HepG2 (cell line): ENCODE measurements at regions not wholly inside any gene's neighbourhood (a gene's known extent, or its start where the extent isn't known, plus 50 kb on each side); places are given as distances from the start of the nearest gene placed in this dataset.

ENCODE experiments used
- ATAC-seq: fragments of 200-7000 bp; cut with Tn5 transposase; 3 replicates; pipeline ENCODE4 v1.9.1; 2020; ENCODE audit warnings: mild to moderate bottlenecking, moderate library complexity
- BruUV-seq: library from RNA; stranded (reverse); fragments of 400-500 nt; replicated peaks from 2 replicates; lab custom pipeline; 2021; lab: Mats Ljungman, UMichigan
- CTCF ChIA-PET: fragments of 300-600 bp; formaldehyde crosslinking; extraction: SDS; loops from one replicate; lab custom pipeline; 2021; ENCODE audit warnings: low total read pairs, inconsistent platforms, low intra/inter-chr PET ratio; lab: Yijun Ruan, JAX
- POLR2A ChIA-PET: fragments of 350-600 bp; sonication (Branson Sonifier 250); formaldehyde crosslinking; loops from one replicate; lab custom pipeline; 2020; ENCODE audit warnings: antibody characterized with exemption, inconsistent platforms; lab: Yijun Ruan, JAX
- DNase-seq: peaks from one replicate; pipeline ENCODE4 v3.0.0-alpha.2; 2015; ENCODE audit warnings: low spot score
- FAIRE-seq: peaks from 3 replicates; lab custom pipeline; 2011; peaks lifted over from hg19 to GRCh38; lab: Jason Lieb, UNC
- H2AFZ ChIP-seq: one replicate; pipeline ENCODE4 v1.6.1; 2011; ENCODE audit warnings: low read length, inconsistent platforms
- H3K27ac ChIP-seq: fragments of 300-600 bp; 3 replicates; pipeline ENCODE4 v1.8.0; 2011; ENCODE audit warnings: mixed run types, mild to moderate bottlenecking, mixed read lengths, low read length, inconsistent platforms; ENCODE audit not compliant: insufficient read depth; ENCODE audit errors: extremely low read length
- H3K27me3 ChIP-seq, 2 experiments: fragments of 200-600 bp in 1 of 2; 2 replicates in 1 of 2; 3 replicates in 1 of 2; pipeline versions ENCODE4 v1.6.0 to v1.8.0; 2011; ENCODE audit warnings: low read length in 2 of 2, mild to moderate bottlenecking in 2 of 2, moderate library complexity in 2 of 2, inconsistent platforms in 1 of 2; ENCODE audit not compliant: insufficient read depth in 2 of 2, control insufficient read depth in 1 of 2
- H3K36me3 ChIP-seq, 2 experiments: fragments of 200-600 bp in 1 of 2; replicated peaks in 1 of 2; 2 replicates in 1 of 2; 3 replicates in 1 of 2; pipeline versions ENCODE4 v1.5.1 to v1.8.0; 2011; ENCODE audit warnings: low read length in 2 of 2, inconsistent platforms in 1 of 2; ENCODE audit not compliant: insufficient read depth in 2 of 2, control insufficient read depth in 1 of 2
- H3K4me1 ChIP-seq: 2 replicates; pipeline ENCODE4 v1.5.1; 2012; ENCODE audit warnings: low read length, inconsistent platforms; ENCODE audit not compliant: insufficient read depth
- H3K4me2 ChIP-seq: 2 replicates; pipeline ENCODE4 v1.6.0; 2011; ENCODE audit warnings: low read depth, low read length, inconsistent platforms
- H3K4me3 ChIP-seq, 3 experiments: fragments of 200-600 bp in 1 of 3; sonication (generic), shearing (Covaris generic) in 1 of 3; replicated peaks in 1 of 3; 2 replicates each; pipeline ENCODE4 v1.5.1; 2011 to 2016; ENCODE audit warnings: low read length in 3 of 3, inconsistent platforms in 2 of 3, low read depth in 2 of 3, mild to moderate bottlenecking in 2 of 3, control low read depth in 1 of 3, mixed read lengths in 1 of 3; ENCODE audit not compliant: insufficient read depth in 1 of 3
- H3K79me2 ChIP-seq: one replicate; pipeline ENCODE4 v1.6.1; 2011; ENCODE audit warnings: low read length, inconsistent platforms; ENCODE audit not compliant: insufficient read depth
- H3K9ac ChIP-seq: 2 replicates; pipeline ENCODE4 v1.6.0; 2011; ENCODE audit warnings: mild to moderate bottlenecking, low read depth, low read length, inconsistent platforms; ENCODE audit not compliant: insufficient read depth
- H3K9me3 ChIP-seq: 2 replicates; pipeline ENCODE4 v1.5.1; 2012; ENCODE audit warnings: mild to moderate bottlenecking, low read length
- H4K20me1 ChIP-seq: 2 replicates; pipeline ENCODE4 v1.6.0; 2011; ENCODE audit warnings: inconsistent platforms, mild to moderate bottlenecking, low read length, moderate library complexity; ENCODE audit not compliant: insufficient read depth
- ASH2L ChIP-seq: fragments of 300-600, 200-600 bp; sonication (generic); IDR thresholded peaks from 2 replicates; pipeline ENCODE4 v1.7.0; 2017; ENCODE audit warnings: low read depth, mild to moderate bottlenecking, moderate library complexity, mixed read lengths, low read length; ENCODE audit not compliant: insufficient read length
- GZF1 ChIP-seq: sonication (generic); formaldehyde crosslinking; IDR thresholded peaks from 2 replicates; pipeline ENCODE4 v1.5.1; 2020; ENCODE audit warnings: mild to moderate bottlenecking, missing genetic modification reagents
- KDM6A ChIP-seq: IDR thresholded peaks from 2 replicates; pipeline ENCODE4 v1.6.1; 2016; ENCODE audit warnings: low read depth
- MIER2 ChIP-seq: IDR thresholded peaks from 2 replicates; pipeline ENCODE4 v1.6.1; 2016; ENCODE audit warnings: missing biosample characterization, missing genetic modification reagents
- MZF1 ChIP-seq: sonication (generic); formaldehyde crosslinking; IDR thresholded peaks from 2 replicates; pipeline ENCODE4 v1.8.1; 2023; ENCODE audit warnings: mild to moderate bottlenecking, missing genetic modification reagents, borderline replicate concordance
- NFYC ChIP-seq: IDR thresholded peaks from 2 replicates; pipeline ENCODE4 v1.6.1; 2016; ENCODE audit warnings: missing genetic modification reagents, missing compliant biosample characterization
- NONO ChIP-seq, 2 experiments: fragments of 450-650 bp in 1 of 2; sonication (generic) in 1 of 2; formaldehyde crosslinking in 1 of 2; IDR thresholded peaks in 1 of 2; conservative IDR thresholded peaks in 1 of 2; 2 replicates each; pipeline versions ENCODE4 v1.6.1 to v1.8.0; 2017 to 2022; ENCODE audit warnings: mild to moderate bottlenecking in 1 of 2, missing genetic modification reagents in 1 of 2, moderate library complexity in 1 of 2
- POGZ ChIP-seq: sonication (generic); formaldehyde crosslinking; IDR thresholded peaks from 2 replicates; pipeline ENCODE4 v1.4.0; 2020; ENCODE audit warnings: mild to moderate bottlenecking, missing genetic modification reagents
- SETDB1 ChIP-seq: sonication (generic); formaldehyde crosslinking; IDR thresholded peaks from 2 replicates; pipeline ENCODE4 v1.5.1; 2020; ENCODE audit warnings: missing genetic modification reagents, mild to moderate bottlenecking, borderline replicate concordance
- ZNF33A ChIP-seq: sonication (generic); formaldehyde crosslinking; IDR thresholded peaks from 2 replicates; pipeline ENCODE4 v1.5.1; 2020; ENCODE audit warnings: missing genetic modification reagents, mild to moderate bottlenecking, moderate library complexity, borderline replicate concordance
- ZNF382 ChIP-seq: sonication (generic); formaldehyde crosslinking; IDR thresholded peaks from 2 replicates; pipeline ENCODE4 v1.5.0; 2020; ENCODE audit warnings: missing genetic modification reagents, mild to moderate bottlenecking, borderline replicate concordance
- ZNF841 ChIP-seq: sonication (generic); formaldehyde crosslinking; IDR thresholded peaks from 2 replicates; pipeline ENCODE4 v1.8.1; 2023; ENCODE audit warnings: missing genetic modification reagents, borderline replicate concordance
- ZSCAN30 ChIP-seq: sonication (generic); formaldehyde crosslinking; IDR thresholded peaks from 2 replicates; pipeline ENCODE4 v1.5.0; 2020; ENCODE audit warnings: mild to moderate bottlenecking, missing genetic modification reagents
- WGBS: methylation state at CpG from one replicate; pipeline ENCODE4 v1.1.6; 2017; ENCODE audit warnings: low lambda C conversion rate; 5-methylcytosine and 5-hydroxymethylcytosine counted together
- in situ Hi-C: cut with HindIII; loops from 2 replicates; pipeline ENCODE4 v1.10.0; 2017; ENCODE audit warnings: low pct_unique_long_range_greater_than_20kb; ENCODE audit not compliant: extremely low pct_ligation_motif_present
- intact Hi-C: fragments of 100-400 bp; cut with micrococcal nuclease; formaldehyde crosslinking; loops from one replicate; pipeline ENCODE4 v1.10.0; 2022; ENCODE audit not compliant: unreplicated experiment
- TF ChIP-seq, protein P1 (sequence below): sonication (generic); formaldehyde crosslinking; IDR thresholded peaks from 2 replicates; pipeline ENCODE4 v1.4.0; 2020; ENCODE audit warnings: missing genetic modification reagents
- TF ChIP-seq, protein P2 (sequence below): sonication (generic); formaldehyde crosslinking; IDR thresholded peaks from 2 replicates; pipeline ENCODE4 v1.5.0; 2020; ENCODE audit warnings: missing genetic modification reagents
- TF ChIP-seq, protein P3 (sequence below): sonication (generic); formaldehyde crosslinking; IDR thresholded peaks from 2 replicates; pipeline ENCODE4 v1.5.1; 2020; ENCODE audit warnings: mild to moderate bottlenecking, missing genetic modification reagents, moderate library complexity

GRCh38 chr1:60876952-60877351 is 205.4 kb upstream of the NFIA start:
- no TSS peak for BruUV-seq
- intact Hi-C loops (no loop called here), in situ Hi-C loops (no loop called here)
- Histone ChIP-seq H3K9ac (no peak overlapping the region), H3K4me1 (no peaks in the 10 kb centered on the region), H3K4me2 (no peak overlapping the region), H3K79me2 (no peaks in the 10 kb centered on the region), H3K4me3 (no peak overlapping the region), H3K27ac (no peak overlapping the region), H2AFZ (no peak overlapping the region), H3K9me3 (no peaks in the 10 kb centered on the region), H3K36me3 (no peaks in the 10 kb centered on the region), H3K27me3 (no peaks in the 10 kb centered on the region; a peak in 1 of 5 replicates), H4K20me1 (no peaks in the 10 kb centered on the region)
- TF ChIP-seq KDM6A, result no peak
- TF ChIP-seq, protein P1, sequence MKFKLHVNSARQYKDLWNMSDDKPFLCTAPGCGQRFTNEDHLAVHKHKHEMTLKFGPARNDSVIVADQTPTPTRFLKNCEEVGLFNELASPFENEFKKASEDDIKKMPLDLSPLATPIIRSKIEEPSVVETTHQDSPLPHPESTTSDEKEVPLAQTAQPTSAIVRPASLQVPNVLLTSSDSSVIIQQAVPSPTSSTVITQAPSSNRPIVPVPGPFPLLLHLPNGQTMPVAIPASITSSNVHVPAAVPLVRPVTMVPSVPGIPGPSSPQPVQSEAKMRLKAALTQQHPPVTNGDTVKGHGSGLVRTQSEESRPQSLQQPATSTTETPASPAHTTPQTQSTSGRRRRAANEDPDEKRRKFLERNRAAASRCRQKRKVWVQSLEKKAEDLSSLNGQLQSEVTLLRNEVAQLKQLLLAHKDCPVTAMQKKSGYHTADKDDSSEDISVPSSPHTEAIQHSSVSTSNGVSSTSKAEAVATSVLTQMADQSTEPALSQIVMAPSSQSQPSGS (CRISPR knock-in tag), result no peak
- TF ChIP-seq ZNF33A (CRISPR knock-in tag), result no peak
- TF ChIP-seq NFYC (CRISPR knock-in tag), result no peak
- no peak for TF ChIP-seq SETDB1 (CRISPR knock-in tag)
- TF ChIP-seq ZNF841 (CRISPR knock-in tag), result no peak
- TF ChIP-seq ZNF382, result no peak
- TF ChIP-seq ASH2L, result no peak
- TF ChIP-seq, protein P2, sequence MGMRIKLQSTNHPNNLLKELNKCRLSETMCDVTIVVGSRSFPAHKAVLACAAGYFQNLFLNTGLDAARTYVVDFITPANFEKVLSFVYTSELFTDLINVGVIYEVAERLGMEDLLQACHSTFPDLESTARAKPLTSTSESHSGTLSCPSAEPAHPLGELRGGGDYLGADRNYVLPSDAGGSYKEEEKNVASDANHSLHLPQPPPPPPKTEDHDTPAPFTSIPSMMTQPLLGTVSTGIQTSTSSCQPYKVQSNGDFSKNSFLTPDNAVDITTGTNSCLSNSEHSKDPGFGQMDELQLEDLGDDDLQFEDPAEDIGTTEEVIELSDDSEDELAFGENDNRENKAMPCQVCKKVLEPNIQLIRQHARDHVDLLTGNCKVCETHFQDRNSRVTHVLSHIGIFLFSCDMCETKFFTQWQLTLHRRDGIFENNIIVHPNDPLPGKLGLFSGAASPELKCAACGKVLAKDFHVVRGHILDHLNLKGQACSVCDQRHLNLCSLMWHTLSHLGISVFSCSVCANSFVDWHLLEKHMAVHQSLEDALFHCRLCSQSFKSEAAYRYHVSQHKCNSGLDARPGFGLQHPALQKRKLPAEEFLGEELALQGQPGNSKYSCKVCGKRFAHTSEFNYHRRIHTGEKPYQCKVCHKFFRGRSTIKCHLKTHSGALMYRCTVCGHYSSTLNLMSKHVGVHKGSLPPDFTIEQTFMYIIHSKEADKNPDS (CRISPR knock-in tag), result no peak
- no peak for TF ChIP-seq MZF1 (CRISPR knock-in tag)
- TF ChIP-seq GZF1 (CRISPR knock-in tag), result no peak
- no peak for TF ChIP-seq NONO (IDR thresholded peaks at IDR 0.05)
- no peak for TF ChIP-seq NONO (CRISPR knock-in tag; conservative IDR thresholded peaks at IDR 0.05)
- TF ChIP-seq MIER2, result no peak
- no peak for TF ChIP-seq ZSCAN30 (CRISPR knock-in tag)
- TF ChIP-seq, protein P3, sequence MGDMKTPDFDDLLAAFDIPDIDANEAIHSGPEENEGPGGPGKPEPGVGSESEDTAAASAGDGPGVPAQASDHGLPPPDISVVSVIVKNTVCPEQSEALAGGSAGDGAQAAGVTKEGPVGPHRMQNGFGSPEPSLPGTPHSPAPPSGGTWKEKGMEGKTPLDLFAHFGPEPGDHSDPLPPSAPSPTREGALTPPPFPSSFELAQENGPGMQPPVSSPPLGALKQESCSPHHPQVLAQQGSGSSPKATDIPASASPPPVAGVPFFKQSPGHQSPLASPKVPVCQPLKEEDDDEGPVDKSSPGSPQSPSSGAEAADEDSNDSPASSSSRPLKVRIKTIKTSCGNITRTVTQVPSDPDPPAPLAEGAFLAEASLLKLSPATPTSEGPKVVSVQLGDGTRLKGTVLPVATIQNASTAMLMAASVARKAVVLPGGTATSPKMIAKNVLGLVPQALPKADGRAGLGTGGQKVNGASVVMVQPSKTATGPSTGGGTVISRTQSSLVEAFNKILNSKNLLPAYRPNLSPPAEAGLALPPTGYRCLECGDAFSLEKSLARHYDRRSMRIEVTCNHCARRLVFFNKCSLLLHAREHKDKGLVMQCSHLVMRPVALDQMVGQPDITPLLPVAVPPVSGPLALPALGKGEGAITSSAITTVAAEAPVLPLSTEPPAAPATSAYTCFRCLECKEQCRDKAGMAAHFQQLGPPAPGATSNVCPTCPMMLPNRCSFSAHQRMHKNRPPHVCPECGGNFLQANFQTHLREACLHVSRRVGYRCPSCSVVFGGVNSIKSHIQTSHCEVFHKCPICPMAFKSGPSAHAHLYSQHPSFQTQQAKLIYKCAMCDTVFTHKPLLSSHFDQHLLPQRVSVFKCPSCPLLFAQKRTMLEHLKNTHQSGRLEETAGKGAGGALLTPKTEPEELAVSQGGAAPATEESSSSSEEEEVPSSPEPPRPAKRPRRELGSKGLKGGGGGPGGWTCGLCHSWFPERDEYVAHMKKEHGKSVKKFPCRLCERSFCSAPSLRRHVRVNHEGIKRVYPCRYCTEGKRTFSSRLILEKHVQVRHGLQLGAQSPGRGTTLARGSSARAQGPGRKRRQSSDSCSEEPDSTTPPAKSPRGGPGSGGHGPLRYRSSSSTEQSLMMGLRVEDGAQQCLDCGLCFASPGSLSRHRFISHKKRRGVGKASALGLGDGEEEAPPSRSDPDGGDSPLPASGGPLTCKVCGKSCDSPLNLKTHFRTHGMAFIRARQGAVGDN, result no peak
- TF ChIP-seq POGZ, result no peak
- ATAC-seq (no peak), DNase-seq (no peak), FAIRE-seq (no peak)
- ChIA-PET POLR2A (no interaction called here), CTCF (no interaction called here)
- WGBS, result 6% methylated on average over 1 of the region's 1 CpG
